ENCODE measurements at regions not wholly inside any gene's neighbourhood (a gene's known extent, or its start where the extent isn't known, plus 50 kb on each side); places are given as distances from the start of the nearest gene placed in this dataset.

DNA sequence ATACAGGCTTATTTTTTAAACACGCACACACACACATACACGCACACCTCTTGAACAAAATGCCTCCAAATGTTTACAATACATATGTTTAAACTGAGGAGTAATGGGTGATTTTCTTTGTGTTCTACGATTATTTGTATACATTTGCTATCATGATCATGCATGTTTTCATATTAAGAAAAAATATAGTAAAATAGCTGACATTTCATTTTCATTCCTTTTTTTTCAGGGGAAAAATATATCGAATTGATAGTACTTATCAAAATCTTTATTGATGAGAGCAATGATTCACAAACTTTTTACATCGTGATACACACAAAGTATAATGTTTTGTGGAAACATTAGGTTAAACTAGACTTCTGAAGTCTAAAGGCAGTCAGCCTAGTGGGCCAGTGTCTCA lies 618.9 kb downstream of the TECRL start:
- no peak for DNase-seq

DNA sequence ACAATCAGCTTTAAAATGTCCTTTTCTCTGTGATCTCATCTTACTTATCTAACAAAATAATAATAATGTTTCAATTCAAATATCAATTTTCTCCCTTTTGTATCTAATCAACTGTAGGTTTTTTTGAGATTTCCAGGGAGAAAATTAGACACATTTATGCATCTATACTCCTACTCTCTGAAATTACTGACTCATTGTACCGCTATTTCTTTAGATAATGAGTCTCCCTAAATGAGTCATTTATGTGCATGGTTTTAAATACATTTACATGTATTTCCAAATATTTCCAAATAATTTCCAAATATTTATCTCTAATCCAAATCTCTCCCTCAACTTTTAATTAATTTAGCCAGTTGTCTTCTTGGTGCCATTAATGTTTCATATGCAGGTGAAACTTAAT lies 621.0 kb downstream of the TECRL start:
- DNase-seq: no peak

DNA sequence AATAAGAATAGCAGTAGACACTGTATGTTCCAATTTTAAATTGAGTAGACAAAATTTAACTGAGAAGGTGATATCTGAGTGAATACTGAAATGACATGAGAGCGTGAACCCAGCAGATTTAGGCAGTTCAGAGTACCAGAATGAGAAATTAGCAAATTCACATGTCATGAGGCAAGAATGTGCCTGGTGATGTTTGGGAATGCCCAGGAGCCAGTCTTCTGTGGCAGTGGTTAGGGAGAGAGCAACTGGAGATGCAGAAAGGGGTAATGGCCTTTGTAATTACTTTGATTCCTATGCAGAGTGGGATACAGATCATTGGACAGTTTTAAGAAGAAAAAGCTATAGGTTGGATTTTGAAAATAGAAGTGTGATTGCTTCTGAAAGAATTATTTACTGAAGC lies 621.9 kb downstream of the TECRL start:
- no peak for DNase-seq

DNA sequence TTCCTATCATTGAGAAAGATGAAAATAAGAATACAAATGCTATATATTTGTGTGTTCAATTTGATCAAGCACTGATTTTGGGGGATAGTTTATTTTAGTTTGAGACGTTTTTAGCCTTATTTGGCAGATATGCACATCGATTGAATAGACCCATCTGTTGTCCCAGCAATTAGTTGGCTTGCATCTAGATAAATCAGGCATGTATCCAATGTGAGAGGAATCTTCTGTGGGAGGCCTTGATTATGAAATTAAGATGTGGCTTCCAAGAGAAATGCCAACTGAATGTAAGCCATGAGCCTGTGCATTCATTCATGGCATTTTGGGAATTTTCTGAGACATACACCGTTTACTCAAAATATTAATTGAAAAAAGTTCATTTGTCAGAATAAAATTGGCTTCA lies 623.1 kb downstream of the TECRL start:
- no peak for DNase-seq

DNA sequence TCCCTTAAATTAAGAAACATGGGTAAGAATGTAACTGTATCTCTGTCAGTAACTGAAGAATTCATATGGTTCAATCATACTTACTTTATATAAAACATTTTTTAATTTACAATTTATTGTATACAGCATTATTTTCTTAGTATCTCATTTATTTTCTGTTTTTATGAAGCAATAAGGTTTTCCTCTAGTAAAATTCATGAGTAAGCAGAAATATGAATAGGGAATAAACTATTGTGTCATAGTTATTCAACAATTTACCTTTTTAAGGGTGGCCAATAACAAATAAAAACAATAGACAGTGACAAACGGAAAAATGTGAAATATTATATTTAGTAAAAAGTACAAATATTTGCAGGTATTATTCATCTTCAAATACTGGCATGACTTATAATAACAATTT lies 624.4 kb downstream of the TECRL start:
- no peak for DNase-seq

DNA sequence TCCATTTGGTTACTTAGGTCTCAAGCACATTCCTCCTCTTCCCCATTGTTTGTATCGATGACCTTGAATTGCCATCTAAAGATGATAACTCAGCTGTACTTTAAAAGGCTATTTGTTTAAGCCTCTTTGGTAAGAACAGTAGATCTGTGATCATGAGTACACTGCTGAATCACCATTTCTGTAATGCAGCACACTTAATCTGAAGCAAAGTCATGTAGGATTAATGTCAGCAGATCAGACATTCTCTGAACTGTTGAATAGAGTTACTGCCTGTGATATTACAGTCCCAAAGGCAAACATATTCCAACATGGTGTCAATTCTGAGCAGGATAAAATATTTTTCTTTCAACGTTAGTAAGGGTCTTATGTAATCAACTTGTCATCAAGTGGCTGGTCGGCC lies 631.6 kb downstream of the TECRL start:
- no peak for DNase-seq

DNA sequence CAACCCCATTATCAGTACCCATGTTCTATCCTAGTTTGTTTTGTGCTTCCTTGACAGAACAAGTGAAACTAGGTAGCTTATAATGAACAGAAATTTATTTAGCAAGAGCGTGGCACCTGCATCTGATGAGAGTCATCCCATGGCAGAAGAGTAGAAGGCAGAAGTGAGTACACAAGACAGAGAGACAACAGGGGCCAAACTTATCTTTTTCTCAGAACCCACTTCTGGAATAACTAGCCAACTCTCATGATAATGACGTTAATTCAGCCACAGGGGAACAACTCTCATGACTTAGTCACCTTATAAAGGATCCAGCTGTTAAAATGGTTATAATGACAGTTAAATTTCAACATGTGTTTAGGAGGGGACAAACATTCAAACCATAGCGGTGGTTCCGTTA lies 644.9 kb downstream of the TECRL start:
- no peak for DNase-seq

DNA sequence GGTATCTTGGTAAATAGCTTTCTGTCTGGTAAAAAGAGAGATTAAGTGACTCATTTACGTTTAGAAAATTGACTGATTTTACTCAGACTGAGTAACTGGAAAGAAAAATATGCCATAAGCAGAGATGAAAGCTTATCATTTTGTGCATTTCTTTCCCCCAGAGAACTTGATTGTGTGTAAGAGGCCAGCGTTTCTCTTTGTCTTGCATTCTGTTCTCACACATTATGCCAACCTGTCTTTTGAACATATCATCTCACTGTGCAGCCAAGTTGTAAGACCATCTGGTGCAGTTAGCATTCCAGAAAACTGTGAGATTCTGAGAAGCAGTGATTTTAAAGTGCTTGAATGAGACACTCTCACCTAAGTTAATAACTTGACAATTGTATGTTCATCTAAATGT lies 651.3 kb downstream of the TECRL start:
- no peak for DNase-seq

DNA sequence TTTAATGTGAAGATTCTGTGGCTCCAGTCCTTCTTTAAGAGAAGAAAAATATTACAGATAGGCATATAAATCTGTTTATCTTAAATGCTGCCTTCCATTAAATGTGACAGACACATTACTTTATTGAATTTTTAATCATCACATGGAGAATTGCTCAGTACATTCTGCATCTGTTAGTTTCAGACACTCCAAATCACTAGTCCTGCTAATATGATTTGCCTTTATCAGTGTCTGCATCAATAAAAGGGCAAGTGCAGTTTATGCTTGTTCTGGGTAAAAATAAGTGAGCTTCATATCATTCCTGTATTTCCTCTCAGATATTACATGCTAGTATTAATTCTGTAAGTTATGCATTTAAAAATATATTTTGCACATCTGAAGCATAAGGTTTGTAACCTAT lies 666.4 kb downstream of the TECRL start:
- no peak for DNase-seq

DNA sequence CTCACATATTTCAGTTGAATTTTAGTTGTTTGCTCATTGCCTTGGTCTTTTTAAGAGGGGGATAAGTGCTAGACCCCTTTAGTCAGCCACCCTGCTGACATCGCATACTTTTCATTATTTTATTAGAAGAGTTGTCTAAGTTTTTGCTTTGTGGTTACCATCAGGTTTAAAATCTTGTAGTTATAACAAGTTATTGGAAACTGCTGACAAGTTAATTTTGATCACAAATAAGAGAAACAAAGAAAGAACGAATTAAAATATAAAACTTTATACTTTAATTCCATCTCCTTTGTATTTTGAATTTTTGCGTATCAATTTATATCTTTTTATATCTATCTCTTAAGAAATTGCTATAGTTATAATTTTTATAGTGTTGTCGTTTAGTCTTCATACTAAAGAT lies 679.7 kb downstream of the TECRL start:
- DNase-seq: no peak

DNA sequence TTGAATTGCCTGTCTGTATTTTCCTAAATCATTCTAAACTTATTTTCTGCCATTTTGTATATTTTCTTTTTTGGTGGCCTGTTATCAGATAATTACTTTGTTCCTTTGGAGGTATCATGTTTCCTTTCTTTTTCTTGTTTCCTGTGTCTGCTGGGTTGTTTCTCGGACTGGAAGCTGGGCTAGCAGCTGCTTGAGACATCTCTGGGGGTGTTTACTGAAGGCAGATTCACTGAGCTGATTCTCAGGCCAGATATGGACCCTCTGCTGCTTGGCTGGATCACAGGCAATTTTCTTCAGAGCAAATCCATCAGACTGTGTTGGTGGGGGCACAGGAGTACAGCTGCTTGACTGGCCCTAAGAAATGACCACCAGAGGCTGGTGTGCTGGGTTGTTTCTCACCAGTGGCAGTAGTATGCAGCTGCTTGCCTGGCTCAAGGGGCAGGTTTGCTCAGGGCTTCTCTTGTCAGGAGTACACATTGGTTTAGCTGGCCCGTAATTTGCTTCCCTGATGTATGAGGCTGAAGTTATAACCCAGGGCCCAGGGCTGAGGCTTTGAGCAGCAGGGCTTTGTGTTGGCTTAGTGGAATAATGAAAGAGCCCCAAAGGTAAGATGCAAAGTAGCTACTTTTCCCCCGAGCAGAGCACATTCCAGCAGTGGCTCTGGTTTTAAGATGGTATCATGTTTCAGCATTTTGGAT lies 680.6 kb downstream of the TECRL start:
- DNase-seq: no peak

DNA sequence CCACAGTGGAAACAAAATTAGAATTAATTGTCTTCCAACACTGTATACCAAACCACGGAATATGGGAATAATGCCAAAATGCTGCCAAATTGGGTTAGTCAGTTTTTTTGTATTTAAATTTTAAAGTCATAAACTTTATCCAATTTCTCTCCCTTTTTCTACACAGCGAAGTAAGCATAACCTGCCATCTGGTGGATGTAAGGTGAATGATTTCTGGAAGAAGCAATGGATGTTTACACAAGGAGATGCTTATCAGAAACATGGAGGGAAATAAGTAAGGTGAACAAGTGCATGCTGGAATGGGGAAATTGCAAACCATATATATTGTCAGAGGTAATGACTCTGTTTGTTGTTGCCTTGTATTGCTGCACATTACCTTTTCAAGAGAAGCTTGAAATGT lies 691.9 kb downstream of the TECRL start:
- DNase-seq: no peak

DNA sequence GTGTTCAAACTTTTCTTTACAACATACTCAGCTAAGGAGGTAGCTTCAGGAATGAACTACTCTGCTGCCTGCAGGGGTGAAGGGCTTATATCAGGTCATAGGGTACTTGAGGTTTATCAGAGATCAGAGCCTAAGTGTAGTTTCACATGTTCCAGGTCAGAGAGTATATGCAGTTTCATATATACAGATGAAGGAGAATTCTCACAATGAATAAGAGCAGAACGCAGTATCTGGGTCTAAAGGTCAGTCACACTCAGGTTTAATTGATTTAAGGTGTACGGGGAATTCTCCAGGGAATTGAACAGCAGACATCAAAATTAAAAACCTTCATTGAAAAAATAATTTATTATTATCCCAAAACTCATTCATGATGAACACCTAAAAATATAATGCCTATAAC lies 700.6 kb downstream of the TECRL start:
- DNase-seq: no peak

DNA sequence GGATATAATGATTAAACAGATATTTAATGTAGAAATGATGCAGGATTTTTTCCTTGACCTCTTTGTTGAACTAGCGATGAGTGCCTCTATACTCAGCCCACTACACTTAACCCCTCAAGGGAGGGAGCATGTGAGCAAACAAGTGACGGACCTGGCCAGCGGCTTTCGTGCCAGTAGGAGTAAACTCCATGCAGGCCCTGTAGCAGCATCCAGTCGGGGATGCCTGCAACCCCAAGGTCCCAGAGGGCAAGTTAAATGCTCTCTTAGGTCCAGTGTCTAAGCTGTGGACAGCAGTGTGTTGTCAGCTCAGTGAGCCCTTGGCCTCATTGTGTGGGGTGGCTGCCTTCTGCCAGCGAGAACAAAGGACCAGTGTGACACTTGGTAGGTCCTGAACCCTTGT lies 708.7 kb downstream of the TECRL start:
- DNase-seq: no peak

DNA sequence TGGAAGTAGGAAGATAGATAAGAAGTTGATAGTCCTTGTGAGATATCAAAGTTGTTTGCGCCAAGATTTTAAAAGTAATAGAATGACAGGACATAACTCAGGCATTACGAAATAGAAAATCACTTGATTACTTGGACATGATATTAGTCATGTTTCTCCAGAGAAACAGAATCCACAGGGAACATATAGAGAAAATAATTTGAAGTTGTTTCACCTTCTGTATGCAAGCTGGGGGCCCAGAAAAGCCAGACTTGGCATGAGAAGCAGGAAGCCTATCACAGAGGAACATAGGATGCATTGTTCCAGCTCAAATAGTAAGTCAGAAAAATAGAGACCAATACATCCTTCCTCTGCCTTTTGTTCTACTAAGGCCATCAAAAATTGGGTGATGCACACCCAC lies 715.9 kb downstream of the TECRL start:
- DNase-seq: no peak

DNA sequence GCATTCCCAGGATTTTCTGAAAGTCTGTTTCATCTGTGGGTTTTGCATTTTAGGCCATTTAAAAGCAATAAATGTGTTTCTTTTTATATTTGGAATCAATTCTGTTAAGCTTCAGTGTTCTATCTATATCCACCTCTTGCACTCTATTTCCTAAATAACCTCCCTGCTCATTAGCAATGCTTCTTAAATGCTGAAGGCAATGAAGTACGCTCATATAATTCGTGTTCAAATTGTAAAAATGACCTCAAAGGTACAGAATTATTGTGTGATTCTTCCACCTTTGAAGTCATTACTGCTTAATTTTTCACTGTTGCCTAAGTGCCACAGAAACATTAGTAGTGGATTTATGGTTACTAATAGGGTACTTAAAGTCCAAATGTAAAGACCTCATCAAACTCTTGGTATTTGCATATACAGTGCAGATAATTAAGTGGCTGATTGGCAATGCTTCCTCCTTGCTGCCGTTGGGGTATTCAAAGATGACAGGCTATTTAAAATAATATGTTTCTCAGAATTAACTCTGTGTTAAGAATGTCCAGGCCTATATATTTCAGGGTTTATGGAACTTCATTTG lies 730.8 kb downstream of the TECRL start:
- no peak for DNase-seq

DNA sequence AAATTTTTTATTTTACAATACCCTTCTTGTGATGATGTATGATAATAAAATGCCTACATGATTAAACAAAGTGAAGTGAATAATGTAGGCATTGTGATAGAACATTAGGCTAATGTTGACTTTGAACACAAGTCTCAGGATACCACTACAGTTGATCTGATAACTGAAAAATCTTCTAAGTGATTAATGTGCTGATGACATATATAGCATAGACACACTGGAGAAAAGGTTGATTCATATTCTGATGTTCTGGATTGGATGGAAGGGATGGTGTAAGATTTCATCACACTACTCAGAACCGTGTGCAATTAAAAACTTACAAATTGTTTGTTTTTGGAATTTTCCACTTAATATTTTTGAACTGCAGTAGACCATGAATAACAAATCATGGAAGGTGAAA lies 738.5 kb downstream of the TECRL start:
- no peak for DNase-seq

DNA sequence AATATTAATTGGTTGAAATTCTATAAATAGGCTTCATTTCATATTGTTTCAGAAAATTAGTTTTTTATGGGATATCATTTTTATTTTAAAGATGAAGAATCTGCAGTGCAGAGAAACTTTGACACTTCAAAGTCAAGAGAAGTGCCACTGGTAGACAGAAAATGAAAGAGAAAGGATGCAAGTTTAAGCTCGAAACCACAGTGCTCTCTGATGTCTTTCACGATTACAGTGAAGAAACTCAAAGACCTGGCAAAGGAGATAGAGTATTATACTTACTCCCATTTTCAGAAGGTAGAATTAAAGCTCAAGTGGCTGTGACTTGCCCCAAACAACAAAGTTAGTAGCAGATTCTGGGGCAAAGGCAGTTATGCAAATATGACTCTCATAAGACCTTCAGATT lies 745.4 kb downstream of the TECRL start:
- DNase-seq: no peak

DNA sequence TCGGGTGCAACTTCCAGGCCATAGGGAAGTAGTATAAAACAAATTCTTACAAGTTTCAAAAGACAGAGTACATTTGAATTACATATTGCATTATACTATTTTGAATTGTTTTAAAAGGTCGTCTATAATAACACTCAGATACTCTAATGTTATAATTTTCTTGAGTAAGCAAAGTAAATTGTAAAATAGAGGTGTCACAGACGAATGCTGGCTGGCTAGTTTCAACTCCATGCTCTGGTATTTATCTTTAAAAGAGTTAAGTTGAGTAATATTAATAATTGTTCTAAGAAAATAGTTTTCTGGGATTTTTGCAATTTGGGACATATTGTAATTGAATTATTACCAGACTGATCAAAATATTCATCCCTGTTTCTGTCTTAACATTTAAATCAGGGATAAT lies 764.9 kb downstream of the TECRL start:
- no peak for DNase-seq

DNA sequence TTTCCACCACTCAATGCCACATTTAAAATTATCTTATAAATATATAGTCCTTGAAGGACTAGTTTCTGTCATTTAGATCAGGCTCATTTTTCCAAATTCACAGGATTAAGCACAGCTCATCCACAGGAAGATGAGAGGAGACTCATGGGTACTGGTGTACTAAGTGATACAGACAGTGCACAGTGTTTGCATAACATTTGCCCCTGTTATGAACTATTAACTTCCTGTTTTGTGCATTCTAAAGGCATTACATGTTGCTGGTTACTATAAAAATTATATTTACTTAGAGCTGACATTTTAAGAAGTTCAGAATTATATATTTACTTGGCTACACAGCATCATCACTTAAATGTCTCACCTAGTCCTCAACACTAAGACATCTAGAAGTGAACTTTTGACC lies 772.0 kb downstream of the TECRL start:
- no peak for DNase-seq

DNA sequence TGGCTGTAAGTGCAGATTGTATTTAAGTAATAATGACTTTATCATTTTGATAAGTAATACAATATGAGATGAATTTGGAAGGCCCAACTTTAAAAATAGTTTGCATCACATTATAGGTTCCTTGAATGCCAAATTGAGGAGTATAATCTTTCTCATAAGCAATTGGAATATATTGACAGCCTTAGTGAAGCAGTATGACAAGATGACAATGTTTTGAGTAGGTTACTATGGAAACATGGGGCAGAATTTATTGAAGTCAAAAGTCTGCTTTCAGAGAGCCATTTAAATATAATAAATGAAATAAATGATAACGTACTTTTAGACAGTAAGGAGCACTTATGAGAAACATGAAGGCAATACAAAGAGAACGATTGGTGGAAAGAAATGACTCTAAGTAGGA lies 776.4 kb downstream of the TECRL start:
- no peak for DNase-seq

DNA sequence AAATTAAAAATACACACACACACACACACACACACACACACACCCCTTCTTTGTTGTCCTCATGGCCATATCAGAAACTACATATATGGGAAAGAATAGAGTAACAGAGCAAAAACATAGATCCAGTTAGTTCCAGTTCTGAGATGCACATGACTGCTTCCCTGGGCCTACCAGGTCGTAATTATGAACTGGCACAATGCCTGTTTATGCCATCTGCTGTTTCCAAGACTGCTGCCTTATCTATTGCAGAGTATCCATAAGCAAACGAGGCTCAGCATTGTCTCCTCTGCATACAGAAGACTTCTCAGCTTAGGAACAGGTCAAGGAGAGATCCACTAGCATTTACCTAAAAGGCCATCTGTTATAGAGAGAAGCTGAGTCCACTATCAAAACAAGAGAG lies 789.0 kb downstream of the TECRL start:
- no peak for DNase-seq

DNA sequence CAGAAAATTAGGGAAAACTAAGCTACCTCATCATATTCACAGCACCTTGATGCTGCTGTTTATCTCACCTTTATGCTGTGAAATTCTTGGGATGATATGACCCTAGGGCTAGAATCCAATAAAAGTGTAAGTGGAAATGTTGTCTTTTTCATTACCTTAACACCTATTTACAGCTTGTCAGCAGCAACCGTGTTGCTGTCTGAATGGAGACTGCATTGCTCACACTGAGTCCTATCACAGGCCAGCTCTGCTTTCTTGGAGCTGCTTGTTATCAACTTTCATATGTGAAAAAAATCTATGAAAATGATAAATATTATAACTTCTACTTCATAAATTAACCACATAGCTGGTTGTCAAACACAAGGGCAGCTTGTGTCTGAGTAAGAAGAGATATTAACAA lies 789.5 kb downstream of the TECRL start:
- no peak for DNase-seq

DNA sequence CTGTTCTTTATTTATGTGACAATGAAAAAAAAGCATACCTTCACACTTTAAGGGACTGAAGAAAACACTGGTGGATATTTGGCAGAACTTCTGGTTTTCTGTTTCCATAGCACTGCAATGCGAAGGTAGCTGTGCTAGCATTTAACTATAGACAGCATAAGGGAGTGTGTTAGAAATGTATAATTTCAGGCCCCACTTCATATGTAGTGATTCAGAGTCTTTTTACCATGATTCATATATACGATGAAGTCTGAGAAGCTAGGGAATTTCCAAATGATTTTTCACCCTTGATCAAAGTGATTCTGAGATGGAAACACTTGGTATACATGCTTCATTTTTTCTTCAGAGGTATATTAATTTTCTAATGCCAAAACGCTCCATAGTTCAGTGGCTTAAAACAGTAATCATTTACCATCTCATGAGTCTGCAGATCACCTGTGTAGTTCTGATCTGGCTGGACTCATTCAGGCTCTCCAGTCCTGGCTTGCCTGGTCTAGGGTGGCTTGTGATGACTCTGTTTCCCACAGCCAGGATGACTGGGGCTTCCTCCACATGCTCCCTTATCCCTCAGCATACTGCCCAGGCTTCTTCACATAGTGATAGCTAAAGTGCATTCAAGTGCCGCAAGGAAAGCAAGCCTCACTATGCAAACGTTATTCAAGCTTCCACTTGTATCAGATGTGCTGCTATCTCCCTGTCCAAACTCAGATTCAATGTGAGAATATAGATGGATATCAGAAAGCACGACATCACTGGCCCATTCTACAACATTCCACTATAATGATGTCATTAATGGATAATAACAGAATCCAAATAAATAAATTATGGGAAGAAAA lies 790.1 kb downstream of the TECRL start:
- no peak for DNase-seq

Data from GF-D8 (cell line).